ENCODE measurements at regions not wholly inside any gene's neighbourhood (a gene's known extent, or its start where the extent isn't known, plus 50 kb on each side); places are given as distances from the start of the nearest gene placed in this dataset.
"Not testable (repeated sequence)": the region's sequence is repeated elsewhere in the genome, so short reads cannot be mapped to it uniquely, and the experiment has no call there.

- DNase-seq, result no peak
These were observed 457.9 kb upstream of the ISX start for GRCh38 chr22:34608106-34608505.

GRCh38 chr22:34608540-34609115, 457.3 kb upstream of the ISX start:
- no peak for DNase-seq

- no peak for DNase-seq
These were observed 456.3 kb upstream of the ISX start for GRCh38 chr22:34609646-34610045.

- DNase-seq, result no peak
These were observed 445.8 kb upstream of the ISX start for GRCh38 chr22:34620161-34620560.

- no peak for DNase-seq
These were observed 445.1 kb upstream of the ISX start for GRCh38 chr22:34620832-34621231.

- DNase-seq, result no peak
These were observed 443.4 kb upstream of the ISX start for GRCh38 chr22:34622602-34623001.

GRCh38 chr22:34623580-34623979, 442.4 kb upstream of the ISX start:
- no peak for DNase-seq

GRCh38 chr22:34625892-34626291, 440.1 kb upstream of the ISX start:
- not testable (repeated sequence) for DNase-seq

GRCh38 chr22:34638128-34638527, 427.8 kb upstream of the ISX start:
- no peak for DNase-seq

- DNase-seq, result no peak
These were observed 426.0 kb upstream of the ISX start for GRCh38 chr22:34639911-34640310.

- DNase-seq, result no peak
These were observed 420.6 kb upstream of the ISX start for GRCh38 chr22:34645375-34645774.

GRCh38 chr22:34669001-34669400, 397.0 kb upstream of the ISX start:
- no peak for DNase-seq

GRCh38 chr22:34683031-34683430, 382.9 kb upstream of the ISX start:
- not testable (repeated sequence) for DNase-seq

- not testable (repeated sequence) for DNase-seq
These were observed 381.7 kb upstream of the ISX start for GRCh38 chr22:34684278-34684677.

- no peak for DNase-seq
These were observed 378.8 kb upstream of the ISX start for GRCh38 chr22:34687116-34687515.

- DNase-seq, result no peak
These were observed 377.1 kb upstream of the ISX start for GRCh38 chr22:34688825-34689224.

GRCh38 chr22:34696557-34696956, 369.4 kb upstream of the ISX start:
- no peak for DNase-seq

- no peak for DNase-seq
These were observed 363.7 kb upstream of the ISX start for GRCh38 chr22:34702279-34702678.

GRCh38 chr22:34709641-34710040, 356.3 kb upstream of the ISX start:
- no peak for DNase-seq

- DNase-seq, result no peak
These were observed 343.1 kb upstream of the ISX start for GRCh38 chr22:34722901-34723300.

- DNase-seq, result no peak
These were observed 329.9 kb upstream of the ISX start for GRCh38 chr22:34736081-34736480.

- DNase-seq, result no peak
These were observed 327.1 kb upstream of the ISX start for GRCh38 chr22:34738661-34739400.

- no peak for DNase-seq
These were observed 322.7 kb upstream of the ISX start for GRCh38 chr22:34743110-34743751.
